ENCODE measurements at regions not wholly inside any gene's neighbourhood (a gene's known extent, or its start where the extent isn't known, plus 50 kb on each side); places are given as distances from the start of the nearest gene placed in this dataset.
"Not testable (repeated sequence)": the region's sequence is repeated elsewhere in the genome, so short reads cannot be mapped to it uniquely, and the experiment has no call there.

DNA sequence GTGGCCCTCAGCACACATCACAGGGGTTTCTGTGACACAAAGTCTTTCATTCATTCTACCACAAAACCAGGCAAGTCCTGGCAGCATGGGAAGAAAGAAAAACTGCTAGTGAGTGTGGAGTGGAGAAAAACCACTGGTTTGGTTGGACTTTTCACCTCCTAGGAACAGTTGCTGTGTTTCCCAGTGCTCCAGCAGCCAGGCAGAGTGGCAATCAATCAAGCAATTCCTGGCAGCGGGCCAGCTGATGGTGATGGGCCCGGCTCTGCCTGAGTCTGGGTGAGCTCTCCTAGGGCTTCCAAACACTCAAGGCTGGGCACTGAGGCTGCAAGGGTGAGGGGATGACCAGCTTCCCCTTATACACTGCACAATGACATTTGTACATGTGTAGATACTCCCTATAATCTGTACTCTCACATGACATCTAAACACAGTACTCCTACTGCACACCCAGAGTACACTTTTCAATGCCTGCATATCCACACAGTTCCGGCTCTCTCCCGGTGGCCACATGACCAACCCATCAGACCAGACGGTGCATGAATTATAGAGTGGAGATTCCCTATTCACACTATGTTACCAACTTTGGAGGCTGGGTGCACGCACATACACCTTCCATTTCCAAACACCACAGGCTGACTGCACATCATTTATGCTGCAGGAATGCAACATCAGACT lies 156.6 kb downstream of the UNC5CL start:
- DNase-seq (ENCODE audit: low read depth), result no peak

- no peak for DNase-seq (ENCODE audit: low read depth)
Observed at GRCh38 chr6:40881501-40881900, 157.5 kb downstream of the UNC5CL start.

DNA sequence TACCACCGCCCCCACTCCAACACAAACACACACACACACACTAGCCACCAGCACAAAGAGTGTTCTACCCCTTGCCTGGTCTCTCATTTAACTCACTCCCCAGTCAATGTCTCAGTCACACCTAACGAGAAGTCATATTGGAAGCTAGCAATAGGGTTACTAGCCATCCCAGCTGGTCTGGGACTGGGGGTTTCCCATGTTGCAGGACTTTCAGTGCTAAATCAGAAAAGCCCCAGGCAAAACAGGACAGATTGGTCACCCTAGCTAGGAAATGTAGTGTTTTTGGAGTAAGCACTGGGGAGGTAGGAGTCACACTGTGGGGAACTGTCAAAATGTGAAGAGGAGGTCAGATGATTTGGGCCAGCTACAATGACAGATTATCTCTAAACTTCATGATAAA lies 158.1 kb downstream of the UNC5CL start:
- DNase-seq (ENCODE audit: low read depth), result no peak

GRCh38 chr6:40879169-40879568 lies 159.9 kb downstream of the UNC5CL start:
- no peak for DNase-seq (ENCODE audit: low read depth)

GRCh38 chr6:40877362-40877761 lies 161.7 kb downstream of the UNC5CL start:
- no peak for DNase-seq (ENCODE audit: low read depth)

GRCh38 chr6:40876336-40876735 lies 162.7 kb downstream of the UNC5CL start:
- no peak for DNase-seq (ENCODE audit: low read depth)

GRCh38 chr6:40874495-40874894 lies 164.5 kb downstream of the UNC5CL start:
- no peak for DNase-seq (ENCODE audit: low read depth)

- no peak for DNase-seq (ENCODE audit: low read depth)
Observed at GRCh38 chr6:40871424-40871823, 167.6 kb downstream of the UNC5CL start.

DNA sequence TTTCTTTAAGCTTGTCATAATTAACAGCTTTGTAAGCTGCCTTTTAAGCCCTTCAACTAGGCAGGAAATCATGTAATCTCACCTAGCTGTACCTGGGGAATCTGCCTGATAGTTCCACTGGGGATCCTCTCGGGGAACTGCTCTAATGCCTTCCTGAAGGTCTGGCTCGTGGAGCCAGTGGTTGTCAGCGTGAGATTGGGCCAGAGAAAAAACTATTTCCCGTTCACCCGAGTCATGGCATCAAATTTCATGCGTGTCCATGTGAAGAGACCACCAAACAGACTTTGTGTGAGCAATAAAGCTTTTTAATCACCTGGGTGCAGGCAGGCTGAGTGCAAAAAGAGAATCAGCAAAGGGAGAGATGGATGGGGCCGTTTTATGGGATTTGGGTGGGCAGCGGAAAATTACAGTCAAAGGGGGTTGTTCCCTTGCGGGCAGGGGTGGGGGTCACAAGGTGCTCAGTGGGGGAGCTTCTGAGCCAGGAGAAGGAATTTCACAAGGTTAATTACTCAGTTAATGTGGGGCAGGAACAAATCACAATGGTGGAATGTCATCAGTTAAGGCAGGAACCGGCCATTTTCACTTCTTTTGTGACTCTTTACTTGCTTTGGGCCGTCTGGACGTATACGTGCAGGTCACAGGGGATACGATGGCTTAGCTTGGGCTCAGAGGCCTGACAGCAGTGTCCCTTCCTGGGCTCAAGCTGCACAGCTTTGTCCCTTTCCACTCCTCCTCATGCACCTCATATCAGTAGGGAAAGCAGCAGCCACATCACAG lies 170.7 kb downstream of the UNC5CL start:
- DNase-seq (ENCODE audit: low read depth), result not testable (repeated sequence)

DNA sequence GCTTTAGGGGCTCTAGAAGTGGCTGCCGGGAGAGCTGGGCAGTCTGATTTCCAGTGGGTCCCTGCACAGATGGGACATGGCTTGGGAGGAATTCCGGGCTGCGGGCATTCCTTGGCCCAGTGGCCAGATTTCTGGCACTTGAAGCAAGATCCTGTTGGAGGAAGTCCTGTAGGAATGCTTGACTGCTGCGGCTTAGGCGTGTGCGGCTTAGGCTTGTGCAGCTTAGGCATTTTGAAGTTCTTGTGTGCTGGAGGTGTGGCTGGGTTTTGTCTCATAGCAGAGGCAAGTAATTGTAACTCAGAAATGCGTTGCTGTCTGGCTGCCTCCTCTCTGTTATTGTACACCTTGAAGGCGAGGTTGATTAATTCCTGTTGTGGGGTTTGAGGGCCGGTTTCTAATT lies 171.5 kb downstream of the UNC5CL start:
- not testable (repeated sequence) for DNase-seq (ENCODE audit: low read depth)

DNA sequence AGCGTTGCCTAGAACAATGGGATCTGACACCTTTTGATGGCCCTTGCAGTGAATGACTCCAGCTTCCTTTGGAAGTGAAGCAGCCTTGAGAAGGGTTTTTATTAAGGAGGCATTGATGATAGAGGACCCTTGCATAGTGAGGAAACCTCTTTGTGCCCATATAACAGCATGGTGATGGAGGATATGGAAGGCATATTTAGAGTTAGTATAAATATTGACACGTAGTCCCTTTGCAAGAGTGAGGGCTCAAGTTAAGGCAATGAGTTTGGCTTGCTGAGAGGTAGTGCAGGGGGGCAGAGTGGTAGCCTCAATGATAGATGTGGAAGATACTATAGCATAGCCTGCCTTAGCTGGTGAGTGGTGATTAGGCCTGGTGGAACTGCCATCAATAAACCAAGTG lies 173.8 kb downstream of the UNC5CL start:
- DNase-seq (ENCODE audit: low read depth), result not testable (repeated sequence)

- no peak for DNase-seq (ENCODE audit: low read depth)
Observed at GRCh38 chr6:40860443-40860842, 178.6 kb downstream of the UNC5CL start.

DNA sequence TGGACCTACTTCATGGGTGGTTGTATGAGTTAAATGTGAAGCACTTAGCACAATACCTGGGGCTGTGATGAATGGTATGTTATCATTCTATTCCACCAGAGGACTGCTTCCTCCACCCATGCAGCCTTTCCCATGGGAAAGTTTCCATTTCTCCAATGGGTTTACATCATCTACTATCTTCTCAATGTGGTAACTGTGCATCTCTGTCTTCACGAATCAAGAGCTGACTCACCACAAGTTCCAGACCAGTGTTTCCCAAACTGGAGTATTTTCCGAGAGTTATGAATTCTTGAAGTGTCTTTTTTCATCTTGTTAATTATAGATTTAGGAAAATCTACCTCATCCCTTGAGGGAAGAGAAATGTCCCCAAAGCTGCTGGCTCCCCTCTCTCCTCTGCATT lies 182.8 kb downstream of the UNC5CL start:
- peak; percentile 31 for DNase-seq (ENCODE audit: low read depth)

- DNase-seq (ENCODE audit: low read depth), result no peak
Observed at GRCh38 chr6:40855168-40855880, 183.7 kb downstream of the UNC5CL start.

GRCh38 chr6:40854592-40854991 lies 184.4 kb downstream of the UNC5CL start:
- no peak for DNase-seq (ENCODE audit: low read depth)

DNA sequence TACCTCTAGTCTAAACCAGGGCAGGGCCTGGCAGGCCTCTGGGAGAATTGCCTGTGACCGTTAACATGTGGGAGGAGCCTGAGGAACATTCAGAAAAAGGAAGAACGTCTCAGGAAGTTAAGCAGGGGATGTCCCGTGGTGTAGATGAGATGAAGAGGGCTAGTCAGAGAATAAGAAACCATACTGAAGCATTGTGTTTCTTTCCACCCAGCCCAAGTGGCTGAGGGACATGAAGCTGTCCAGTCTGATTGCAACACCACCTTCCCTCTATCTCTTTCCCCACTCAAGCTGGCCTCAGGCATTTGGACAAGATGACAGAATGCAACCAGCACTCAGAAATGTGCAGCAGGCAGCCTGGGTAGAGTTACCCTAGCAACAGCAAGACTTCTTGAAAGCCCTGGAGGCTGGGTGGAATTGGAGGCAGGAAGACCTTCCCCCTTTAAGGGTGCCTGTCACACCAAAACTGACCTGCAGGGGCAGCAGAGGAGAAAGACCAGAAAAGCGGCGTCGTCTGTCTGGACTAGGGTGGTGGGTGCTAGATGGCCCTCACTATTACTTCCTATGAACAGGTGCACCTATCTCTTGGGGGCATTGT lies 186.1 kb downstream of the UNC5CL start:
- peak; percentile 25 for DNase-seq (ENCODE audit: low read depth)

DNA sequence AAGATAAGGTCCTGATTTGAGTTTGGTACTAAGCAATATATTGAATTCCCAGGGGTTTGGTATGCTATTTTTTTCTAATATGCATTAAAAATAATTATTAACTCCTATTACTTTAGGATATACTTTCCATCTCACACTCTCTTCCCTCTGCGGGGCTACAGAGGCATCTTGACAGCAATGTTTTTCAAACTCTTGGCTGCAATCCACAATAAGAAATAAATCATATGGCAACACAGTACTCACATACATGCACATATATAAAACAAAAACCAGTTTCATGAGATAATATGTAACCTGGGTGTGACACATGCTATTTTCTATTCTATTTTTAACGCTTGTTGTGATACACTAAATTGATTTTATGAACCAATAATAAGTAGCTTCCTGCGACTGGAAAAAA lies 189.5 kb downstream of the UNC5CL start:
- DNase-seq (ENCODE audit: low read depth), result no peak

GRCh38 chr6:40848868-40849514 lies 190.0 kb downstream of the UNC5CL start:
- no peak for DNase-seq (ENCODE audit: low read depth)

DNA sequence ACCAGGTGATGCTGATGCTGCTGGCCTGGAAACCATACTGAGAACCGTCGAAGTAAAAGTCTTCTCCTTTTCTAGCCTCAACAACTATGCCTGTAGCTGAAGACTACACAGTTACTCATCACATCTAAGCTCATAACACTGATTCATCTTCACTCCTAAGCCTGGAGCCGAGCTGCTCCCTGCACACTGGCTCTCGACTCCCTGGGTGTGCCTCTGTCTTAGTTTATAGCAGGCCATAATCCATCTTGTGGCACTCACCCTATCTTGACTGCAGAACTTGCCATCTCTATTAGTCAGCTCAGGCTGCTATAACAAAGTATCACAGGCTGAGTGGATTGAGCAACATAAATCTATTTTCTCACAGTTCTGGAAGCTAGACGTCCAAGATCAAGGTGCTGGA lies 191.0 kb downstream of the UNC5CL start:
- peak; percentile 65 for DNase-seq (ENCODE audit: low read depth)

DNA sequence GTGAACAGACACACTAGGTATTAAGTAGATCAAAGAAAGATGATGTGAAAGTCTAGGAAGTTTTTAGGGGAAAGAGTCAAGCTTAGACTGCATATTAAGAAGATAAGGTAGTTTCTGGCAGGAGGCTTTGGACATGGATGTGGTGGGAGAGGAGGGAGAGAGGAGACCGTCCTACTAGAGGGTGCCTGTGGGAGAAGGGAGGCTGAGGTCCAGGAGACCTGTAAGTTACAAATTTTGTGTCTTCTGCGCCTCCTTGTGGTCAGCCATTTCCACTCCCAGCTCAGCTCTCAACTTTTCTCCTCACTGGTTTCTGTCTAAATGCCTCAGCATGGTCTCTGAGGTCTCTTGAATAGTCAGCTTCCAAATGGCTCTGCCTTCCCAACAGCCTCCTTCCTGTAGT lies 193.5 kb downstream of the UNC5CL start:
- DNase-seq (ENCODE audit: low read depth), result peak; percentile 34

DNA sequence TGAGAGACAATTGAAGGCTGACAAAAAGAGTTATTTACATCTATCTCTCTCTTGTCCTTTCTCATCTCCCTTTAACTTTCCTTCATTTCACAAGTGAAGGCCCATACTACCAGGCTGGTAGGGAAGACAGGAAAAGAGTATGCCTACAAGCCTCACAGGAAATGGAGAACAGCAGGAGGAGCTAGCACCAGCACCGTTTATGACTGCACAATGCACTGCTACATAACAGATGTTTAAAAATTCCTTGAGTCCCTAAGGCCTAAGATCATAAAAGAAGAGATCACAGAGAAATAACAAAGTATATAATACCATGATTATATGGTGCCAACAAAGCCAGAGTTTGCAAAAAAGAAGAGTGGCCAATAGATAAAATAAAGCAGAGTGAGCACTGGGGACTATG lies 194.8 kb downstream of the UNC5CL start:
- no peak for DNase-seq (ENCODE audit: low read depth)

DNA sequence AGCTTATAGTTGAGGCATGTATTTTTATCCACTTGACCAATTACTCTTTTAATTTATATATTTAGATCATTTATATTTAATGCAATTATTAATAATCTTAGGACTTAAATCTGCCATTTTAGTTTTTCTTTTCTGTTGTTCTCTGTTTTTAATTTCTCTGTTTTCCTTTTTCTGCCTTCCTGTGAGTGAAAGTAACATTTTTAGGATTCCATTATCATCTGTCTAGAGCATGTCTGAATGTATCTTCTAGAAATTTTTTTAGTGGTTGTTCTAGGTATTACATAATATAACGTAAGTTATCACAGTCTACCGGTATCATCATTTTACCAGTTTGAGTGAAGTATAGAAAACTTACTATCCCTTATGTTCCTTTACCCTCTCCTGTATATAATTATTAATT lies 197.3 kb downstream of the UNC5CL start:
- no peak for DNase-seq (ENCODE audit: low read depth)
